SH-SY5Y (cell line): ENCODE measurements at regions not wholly inside any gene's neighbourhood (a gene's known extent, or its start where the extent isn't known, plus 50 kb on each side); places are given as distances from the start of the nearest gene placed in this dataset.

Experiments used
- GATA2 ChIP-seq: IDR thresholded peaks from 2 replicates; pipeline ENCODE4 v1.6.1; 2011; ENCODE audit warnings: mild to moderate bottlenecking, low read depth, low read length
- GATA3 ChIP-seq: IDR thresholded peaks from 2 replicates; pipeline ENCODE4 v1.6.1; 2011; ENCODE audit warnings: low read depth, mild to moderate bottlenecking, low read length, moderate library complexity

DNA sequence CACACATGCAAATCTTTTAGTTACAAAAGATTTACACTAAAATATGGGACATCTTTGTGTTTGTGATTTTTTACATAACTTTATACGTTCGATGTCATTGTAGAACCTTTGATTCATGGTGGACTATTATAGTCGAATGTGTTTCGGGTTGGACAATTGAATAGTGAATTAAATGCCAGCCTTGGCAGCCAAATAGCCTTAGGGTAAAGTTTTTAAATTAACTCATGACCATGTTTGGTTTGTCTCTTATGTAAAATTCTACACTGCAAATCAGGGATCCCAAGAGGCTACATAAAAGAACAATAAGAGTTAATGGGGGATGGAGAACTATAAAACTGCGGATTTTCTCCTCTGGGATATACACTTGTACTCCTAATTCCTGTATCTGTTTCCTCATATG, 1735.6 kb upstream of the SPRY2 start:
- no peak for TF ChIP-seq GATA3
- TF ChIP-seq GATA2: no peak

GRCh38 chr13:82070416-82070815, 1729.5 kb upstream of the SPRY2 start:
- TF ChIP-seq GATA2: no peak
- TF ChIP-seq GATA3: no peak

- TF ChIP-seq GATA2 (no peak), GATA3 (no peak)
Observed at GRCh38 chr13:82062772-82063171, 1721.8 kb upstream of the SPRY2 start.

GRCh38 chr13:82058364-82058763, 1717.4 kb upstream of the SPRY2 start:
- TF ChIP-seq GATA3 (no peak), GATA2 (no peak)

DNA sequence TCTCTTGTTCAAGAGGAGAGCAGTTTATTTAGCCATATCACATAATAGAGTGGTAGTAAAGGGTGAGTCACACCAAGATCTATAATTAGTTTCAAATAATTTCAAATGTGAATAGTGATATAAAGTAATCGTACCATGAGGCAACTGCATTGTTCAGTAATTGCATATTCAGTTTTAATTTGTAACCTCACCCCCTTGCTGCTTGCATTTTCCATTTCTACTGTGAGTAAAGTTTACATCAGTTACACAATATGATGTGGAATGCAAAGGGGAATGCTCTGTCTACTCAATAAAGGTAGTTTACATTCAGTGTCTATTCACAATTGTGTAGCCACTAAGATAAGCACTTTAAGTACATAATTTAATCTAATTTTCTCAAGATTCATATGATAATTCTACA, 1695.7 kb upstream of the SPRY2 start:
- TF ChIP-seq GATA3 (no peak), GATA2 (no peak)

DNA sequence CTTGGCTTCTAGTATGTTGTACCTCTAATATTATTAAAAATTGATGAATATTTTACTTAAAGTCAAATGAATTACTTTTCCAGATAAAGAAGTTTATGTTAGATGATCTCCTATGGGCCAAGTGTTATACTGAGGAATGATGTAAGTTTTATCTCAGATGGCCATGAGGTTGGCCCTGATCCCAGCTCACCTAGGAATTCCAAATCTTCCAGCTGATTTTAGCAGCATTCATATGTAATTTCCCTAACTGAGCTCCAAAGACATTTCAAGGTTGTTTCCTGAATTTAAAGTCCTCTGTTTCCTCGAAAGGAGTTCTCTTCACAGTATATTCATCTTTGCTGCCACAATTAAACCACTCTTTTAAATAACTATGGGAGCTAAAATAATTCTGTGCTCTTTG, 1670.4 kb upstream of the SPRY2 start:
- TF ChIP-seq GATA2 (no peak), GATA3 (no peak)

GRCh38 chr13:82010780-82011179, 1669.9 kb upstream of the SPRY2 start:
- TF ChIP-seq GATA3 (no peak), GATA2 (no peak)

DNA sequence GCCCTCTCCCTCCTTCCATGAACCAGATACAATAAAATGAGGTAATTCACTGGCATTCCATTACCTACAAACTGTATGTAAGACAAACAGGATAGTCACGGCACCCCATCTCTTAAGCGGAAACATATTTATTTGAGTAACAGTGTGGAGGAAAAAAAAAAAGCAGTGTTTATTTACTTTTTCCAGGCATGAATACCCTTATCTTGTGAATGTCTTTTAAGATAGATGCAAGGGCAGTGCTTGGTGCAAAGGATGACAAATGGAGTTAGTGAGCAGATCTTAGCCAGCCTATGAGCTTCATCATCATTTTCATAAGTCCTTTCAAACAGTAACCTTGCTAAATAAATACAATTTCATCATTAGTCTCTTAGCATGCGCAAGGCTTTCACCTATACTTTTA, 1661.8 kb upstream of the SPRY2 start:
- TF ChIP-seq GATA2 (no peak), GATA3 (no peak)

DNA sequence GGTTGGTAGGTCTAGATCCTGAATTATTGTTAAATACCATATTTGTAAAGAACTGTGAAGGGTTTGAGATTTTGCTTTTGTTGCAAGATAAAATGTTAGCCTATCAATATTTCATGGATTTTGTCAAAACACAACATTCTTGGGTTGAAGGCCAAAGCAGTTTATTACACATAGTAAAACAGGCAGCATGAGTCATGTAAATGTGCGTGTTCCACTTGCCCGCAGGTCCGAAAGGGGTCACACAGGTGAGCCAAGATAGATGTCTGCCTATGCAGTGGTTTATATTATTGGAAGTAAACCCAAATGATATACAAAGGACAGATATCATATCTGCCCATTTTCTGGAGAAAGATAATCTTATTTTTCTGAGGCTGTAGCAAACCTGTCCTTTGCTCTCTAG, 1654.4 kb upstream of the SPRY2 start:
- TF ChIP-seq GATA3 (no peak), GATA2 (no peak)

GRCh38 chr13:81990652-81991051, 1649.7 kb upstream of the SPRY2 start:
- TF ChIP-seq GATA2 (no peak), GATA3 (no peak)

DNA sequence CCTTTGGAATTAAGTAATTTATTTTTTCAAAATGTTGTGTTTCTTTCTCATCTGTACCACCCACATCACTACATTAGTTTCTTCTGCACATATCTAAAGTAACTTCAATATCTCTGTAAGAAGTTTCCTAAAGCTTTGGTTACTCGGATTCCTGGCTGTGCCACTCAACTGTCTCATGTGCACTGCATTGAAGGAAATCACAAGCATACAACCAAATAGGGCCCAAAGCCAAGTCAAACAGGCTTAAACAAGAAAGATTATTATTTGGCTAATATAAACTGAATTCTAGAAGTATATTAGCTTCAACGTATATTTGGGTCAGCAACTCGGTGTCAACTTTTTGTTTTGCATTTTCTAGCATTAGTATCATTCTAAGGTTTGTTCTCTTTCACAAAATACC, 1647.6 kb upstream of the SPRY2 start:
- TF ChIP-seq GATA3 (no peak), GATA2 (no peak)

- TF ChIP-seq GATA3 (no peak), GATA2 (no peak)
Observed at GRCh38 chr13:81987677-81988357, 1646.9 kb upstream of the SPRY2 start.

DNA sequence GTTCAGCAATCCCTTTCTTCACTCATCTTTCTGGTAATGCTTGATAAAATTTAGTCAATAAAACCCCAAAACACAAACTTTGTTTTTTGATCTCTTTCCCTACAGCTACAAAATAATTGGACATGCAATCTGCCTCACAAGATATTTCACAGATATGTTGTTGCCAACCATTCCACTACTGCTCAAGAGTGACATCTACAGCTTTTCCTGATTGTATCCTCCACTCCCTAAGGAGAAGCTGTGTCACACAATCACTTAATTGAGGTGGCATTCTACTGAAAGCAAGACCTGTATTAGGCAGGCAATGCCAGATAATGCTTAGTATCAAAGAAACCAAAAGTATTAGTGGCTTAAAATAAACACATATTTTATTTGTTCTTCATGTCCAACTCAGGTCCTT, 1646.2 kb upstream of the SPRY2 start:
- TF ChIP-seq GATA3: no peak
- no peak for TF ChIP-seq GATA2

DNA sequence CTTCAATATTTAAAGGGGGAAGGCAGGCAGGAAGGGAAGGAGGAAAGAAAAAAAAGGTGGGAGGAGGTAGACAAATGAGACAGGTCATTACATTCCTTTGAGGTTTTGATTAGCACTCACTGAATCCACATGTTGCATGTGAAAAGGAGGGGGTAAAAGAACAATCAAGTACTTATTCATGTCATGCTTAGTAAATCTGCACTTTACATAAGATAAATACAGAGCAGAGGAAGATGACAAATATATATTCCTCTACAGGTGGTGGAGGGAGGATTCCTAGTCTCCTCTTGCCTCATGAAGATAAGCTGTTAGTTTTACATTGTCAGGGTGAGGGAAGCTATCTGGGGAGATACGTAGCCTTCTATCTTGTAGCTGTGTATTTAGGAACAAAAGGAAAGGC, 1645.4 kb upstream of the SPRY2 start:
- TF ChIP-seq GATA3 (no peak), GATA2 (no peak)

GRCh38 chr13:81957121-81957520, 1616.2 kb upstream of the SPRY2 start:
- TF ChIP-seq GATA2: no peak
- no peak for TF ChIP-seq GATA3

DNA sequence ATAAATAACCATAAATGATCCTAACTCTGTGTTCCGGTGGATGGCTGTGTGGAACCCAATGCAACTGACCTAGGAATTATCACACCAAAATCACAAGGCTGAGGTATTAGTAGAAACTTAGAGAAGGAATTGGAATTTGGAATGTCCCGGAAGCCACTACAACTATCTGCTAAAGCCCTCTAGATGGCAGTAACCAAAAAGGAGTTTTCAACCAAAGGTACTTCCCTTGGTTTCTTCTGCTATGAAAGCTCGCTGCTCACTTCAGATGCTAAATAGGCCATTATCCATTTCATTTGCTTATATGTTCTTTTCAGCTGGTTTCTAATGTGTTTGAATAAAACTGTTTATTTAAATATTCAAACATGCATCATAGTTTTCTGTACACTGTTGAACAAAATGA, 1589.1 kb upstream of the SPRY2 start:
- no peak for TF ChIP-seq GATA2
- TF ChIP-seq GATA3: no peak

- TF ChIP-seq GATA2 (no peak), GATA3 (no peak)
Observed at GRCh38 chr13:81927347-81927746, 1586.4 kb upstream of the SPRY2 start.
